Endothelial cell of umbilical vein (primary cell): ENCODE measurements at regions not wholly inside any gene's neighbourhood (a gene's known extent, or its start where the extent isn't known, plus 50 kb on each side); places are given as distances from the start of the nearest gene placed in this dataset.

Experiments
- BruUV-seq: library from RNA; stranded (reverse); fragments of 400-500 nt; replicated peaks from 2 replicates; lab custom pipeline; 2021; lab: Mats Ljungman, UMichigan
- CTCF ChIA-PET: fragments of 300-600, 350-600 bp; sonication (Branson Sonifier 250); formaldehyde crosslinking; loops from one replicate; lab custom pipeline; 2021; ENCODE audit warnings: antibody characterized with exemption, inconsistent platforms; lab: Charles Lee
- POLR2A ChIA-PET: fragments of 300-600, 350-600 bp; sonication (Branson Sonifier 250); formaldehyde crosslinking; loops from one replicate; lab custom pipeline; 2021; ENCODE audit warnings: antibody characterized with exemption, inconsistent platforms; lab: Charles Lee
- DNase-seq: peaks from one replicate; pipeline ENCODE4 v3.0.0-alpha.2; 2011; ENCODE audit warnings: low read depth, low spot score
- FAIRE-seq: peaks from 2 replicates; lab custom pipeline; 2011; peaks lifted over from hg19 to GRCh38; lab: Jason Lieb, UNC
- H2AFZ ChIP-seq: 2 replicates; pipeline ENCODE4 v1.6.0; 2012; ENCODE audit warnings: low read depth, low read length, control low read depth, inconsistent platforms
- H3K27ac ChIP-seq: 2 replicates; pipeline ENCODE4 v1.5.1; 2011; ENCODE audit warnings: low read depth, mild to moderate bottlenecking, control low read depth, low read length, moderate library complexity; ENCODE audit not compliant: insufficient read depth
- H3K27me3 ChIP-seq, 2 experiments: 2 replicates each; pipeline versions ENCODE4 v1.6.0 to v1.6.1; 2011; ENCODE audit warnings: low read length in 2 of 2, mixed read lengths in 1 of 2; ENCODE audit not compliant: control insufficient read depth in 2 of 2, insufficient read depth in 2 of 2
- H3K36me3 ChIP-seq, 2 experiments: 2 replicates in 1 of 2; 3 replicates in 1 of 2; pipeline ENCODE4 v1.5.1; 2011; ENCODE audit warnings: low read length in 2 of 2, mild to moderate bottlenecking in 1 of 2, moderate library complexity in 1 of 2; ENCODE audit not compliant: control insufficient read depth in 2 of 2, insufficient read depth in 2 of 2; ENCODE audit errors: extremely low read depth in 1 of 2
- H3K4me1 ChIP-seq: 3 replicates; pipeline ENCODE4 v1.5.1; 2011; ENCODE audit warnings: mild to moderate bottlenecking, low read length; ENCODE audit not compliant: control insufficient read depth, insufficient read depth; ENCODE audit errors: extremely low read depth
- H3K4me2 ChIP-seq: 2 replicates; pipeline ENCODE4 v1.6.1; 2011; ENCODE audit warnings: low read length, control low read depth, mixed read lengths; ENCODE audit not compliant: insufficient read depth
- H3K4me3 ChIP-seq, 3 experiments: fragments of 200-600 bp in 1 of 3; sonication (generic), shearing (Covaris generic) in 1 of 3; replicated peaks in 1 of 3; 2 replicates each; pipeline ENCODE4 v1.5.1; 2011 to 2016; ENCODE audit warnings: control low read depth in 3 of 3, low read length in 3 of 3, mild to moderate bottlenecking in 2 of 3, inconsistent platforms in 1 of 3, low read depth in 1 of 3, moderate library complexity in 1 of 3; ENCODE audit not compliant: insufficient read depth in 1 of 3
- H3K79me2 ChIP-seq: 2 replicates; pipeline ENCODE4 v1.6.0; 2012; ENCODE audit warnings: low read length, inconsistent platforms; ENCODE audit not compliant: control insufficient read depth, insufficient read depth
- H3K9ac ChIP-seq: replicated peaks from 2 replicates; pipeline ENCODE3; 2011; ENCODE audit warnings: low read length, control low read depth; ENCODE audit not compliant: insufficient read depth; ENCODE audit errors: extremely low read depth
- H3K9me1 ChIP-seq: replicated peaks from 3 replicates; pipeline ENCODE4 v1.6.0; 2011; ENCODE audit warnings: mild to moderate bottlenecking, low read length; ENCODE audit not compliant: control insufficient read depth, insufficient read depth; ENCODE audit errors: extremely low read depth
- H3K9me3 ChIP-seq: replicated peaks from 2 replicates; pipeline ENCODE4 v1.5.1; 2012; ENCODE audit warnings: low read length, inconsistent platforms; ENCODE audit not compliant: control insufficient read depth, insufficient read depth
- H4K20me1 ChIP-seq: replicated peaks from 2 replicates; pipeline ENCODE3; 2011; ENCODE audit warnings: mild to moderate bottlenecking, low read length; ENCODE audit not compliant: control insufficient read depth, insufficient read depth; ENCODE audit errors: extremely low read depth
- EZH2 ChIP-seq: IDR thresholded peaks from 2 replicates; pipeline ENCODE4 v1.6.1; 2012; ENCODE audit warnings: borderline replicate concordance, low read depth, mild to moderate bottlenecking, moderate library complexity, low read length, inconsistent platforms; ENCODE audit not compliant: severe bottlenecking
- FOS ChIP-seq: IDR thresholded peaks from 2 replicates; pipeline ENCODE4 v1.6.1; 2011; ENCODE audit warnings: mild to moderate bottlenecking, low read length, moderate library complexity, borderline replicate concordance; ENCODE audit not compliant: insufficient read depth
- GATA2 ChIP-seq: IDR thresholded peaks from 2 replicates; pipeline ENCODE4 v1.7.0; 2011; ENCODE audit warnings: low read depth, mild to moderate bottlenecking, moderate library complexity, mixed read lengths, low read length; ENCODE audit not compliant: insufficient read length, insufficient read depth
- JUN ChIP-seq: IDR thresholded peaks from 2 replicates; pipeline ENCODE4 v1.6.1; 2011; ENCODE audit warnings: borderline replicate concordance, low read depth; ENCODE audit not compliant: insufficient read length, insufficient read depth
- MAX ChIP-seq: IDR thresholded peaks from 2 replicates; pipeline ENCODE4 v1.6.1; 2011; ENCODE audit not compliant: insufficient read depth, insufficient read length
- MYC ChIP-seq: IDR thresholded peaks from one replicate; pipeline ENCODE4 v1.6.1; 2011; ENCODE audit warnings: mild to moderate bottlenecking, low read depth, low read length
- POLR2A ChIP-seq: IDR thresholded peaks from 2 replicates; pipeline ENCODE4 v1.6.1; 2012; ENCODE audit warnings: low read depth, mild to moderate bottlenecking, control low read depth, low read length
- POLR2AphosphoS5 ChIP-seq: IDR thresholded peaks from 2 replicates; pipeline ENCODE4 v1.6.1; 2012; ENCODE audit warnings: low read depth, mild to moderate bottlenecking, control low read depth, low read length, moderate library complexity; ENCODE audit not compliant: insufficient read depth
- dilution Hi-C: fragments of 300-500 bp; cut with MboI; formaldehyde crosslinking; loops from one replicate; pipeline ENCODE4 v1.15.0; 2019; ENCODE audit warnings: low sequenced_read_pairs; ENCODE audit not compliant: extremely low pct_ligation_motif_present
- intact Hi-C: fragments of 100-400 bp; cut with micrococcal nuclease; formaldehyde crosslinking; loops from one replicate; pipeline ENCODE4 v1.10.0; 2022
- TF ChIP-seq, protein P1 (sequence below), 2 donors: IDR thresholded peaks; 1 replicate in 1 of 2; 2 replicates in 1 of 2; pipeline ENCODE4 v1.5.1; 2011; ENCODE audit warnings: low read length in 2 of 2, mild to moderate bottlenecking in 2 of 2, moderate library complexity in 2 of 2, control low read depth in 1 of 2, inconsistent platforms in 1 of 2, low read depth in 1 of 2; ENCODE audit not compliant: insufficient read depth in 1 of 2; ENCODE audit errors: extremely low read depth in 1 of 2

DNA sequence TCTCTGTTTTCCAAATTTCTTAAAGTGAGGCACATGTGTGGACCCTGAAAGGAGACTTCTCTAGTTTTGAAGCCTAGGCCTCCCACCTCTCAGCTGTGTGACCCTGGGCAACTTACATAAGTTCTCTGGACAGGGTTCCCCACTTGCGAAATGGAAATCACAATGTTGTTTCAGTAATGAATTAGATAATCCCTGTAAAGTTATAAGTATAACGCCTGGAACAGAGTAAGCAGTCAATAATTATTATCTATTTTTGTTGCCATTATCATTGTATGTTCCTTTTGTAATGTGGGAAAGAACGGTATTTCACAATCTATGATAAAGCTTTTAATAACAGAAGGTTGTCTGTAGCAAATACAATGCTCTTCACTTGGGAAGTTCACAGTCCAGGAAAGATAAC, 437.3 kb upstream of the ZNF507 start:
- Histone ChIP-seq H3K27ac (no peak overlapping the region), H3K9me3 (peaks cover 5% of the 10 kb centered on the region), H3K36me3 (no peaks in the 10 kb centered on the region), H3K4me1 (no peaks in the 10 kb centered on the region), H3K79me2 (no peaks in the 10 kb centered on the region), H3K9me1 (no peaks in the 10 kb centered on the region), H3K4me2 (no peak overlapping the region), H3K4me3 (no peak overlapping the region), H3K27me3 (no peaks in the 10 kb centered on the region), H3K9ac (no peak overlapping the region), H4K20me1 (no peaks in the 10 kb centered on the region), H2AFZ (no peak overlapping the region)
- intact Hi-C loops, result no loop called here
- TF ChIP-seq MAX, result no peak
- no peak for TF ChIP-seq MYC
- no peak for TF ChIP-seq POLR2AphosphoS5
- TF ChIP-seq, protein P1, sequence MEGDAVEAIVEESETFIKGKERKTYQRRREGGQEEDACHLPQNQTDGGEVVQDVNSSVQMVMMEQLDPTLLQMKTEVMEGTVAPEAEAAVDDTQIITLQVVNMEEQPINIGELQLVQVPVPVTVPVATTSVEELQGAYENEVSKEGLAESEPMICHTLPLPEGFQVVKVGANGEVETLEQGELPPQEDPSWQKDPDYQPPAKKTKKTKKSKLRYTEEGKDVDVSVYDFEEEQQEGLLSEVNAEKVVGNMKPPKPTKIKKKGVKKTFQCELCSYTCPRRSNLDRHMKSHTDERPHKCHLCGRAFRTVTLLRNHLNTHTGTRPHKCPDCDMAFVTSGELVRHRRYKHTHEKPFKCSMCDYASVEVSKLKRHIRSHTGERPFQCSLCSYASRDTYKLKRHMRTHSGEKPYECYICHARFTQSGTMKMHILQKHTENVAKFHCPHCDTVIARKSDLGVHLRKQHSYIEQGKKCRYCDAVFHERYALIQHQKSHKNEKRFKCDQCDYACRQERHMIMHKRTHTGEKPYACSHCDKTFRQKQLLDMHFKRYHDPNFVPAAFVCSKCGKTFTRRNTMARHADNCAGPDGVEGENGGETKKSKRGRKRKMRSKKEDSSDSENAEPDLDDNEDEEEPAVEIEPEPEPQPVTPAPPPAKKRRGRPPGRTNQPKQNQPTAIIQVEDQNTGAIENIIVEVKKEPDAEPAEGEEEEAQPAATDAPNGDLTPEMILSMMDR (IDR thresholded peaks at IDR 0.05; ENCODE audit: extremely low read depth in 1 of 2, insufficient read depth in 1 of 2, low read depth in 1 of 2, low read length in 2 of 2), result no peak
- no peak for TF ChIP-seq JUN
- TF ChIP-seq EZH2, result no peak
- no peak for TF ChIP-seq FOS
- no peak for TF ChIP-seq GATA2
- TF ChIP-seq POLR2A, result no peak
- ChIA-PET POLR2A (no interaction called here), CTCF (interaction anchor here (1.0 kb wide), 1 partner anchor 16 kb away, joined by 3 read pairs; no protein-coding TSS in a partner anchor)
- DNase-seq, result no peak
- BruUV-seq, result no TSS peak
- dilution Hi-C loops, result no loop called here
- no peak for FAIRE-seq
